GM18907 (cell line): ENCODE measurements at regions not wholly inside any gene's neighbourhood (a gene's known extent, or its start where the extent isn't known, plus 50 kb on each side); places are given as distances from the start of the nearest gene placed in this dataset.
"Not testable (repeated sequence)": the region's sequence is repeated elsewhere in the genome, so short reads cannot be mapped to it uniquely, and the experiment has no call there.

Experiments used
- ATAC-seq: cut with Tn5 transposase; IDR thresholded peaks from one replicate; pipeline ENCODE4 v1.9.1; 2021; ENCODE audit warnings: mild to moderate bottlenecking, moderate library complexity; ENCODE audit not compliant: unreplicated experiment

GRCh38 chr2:14448340-14448739 is 184.2 kb upstream of the LRATD1 start:
- ATAC-seq = no peak

DNA sequence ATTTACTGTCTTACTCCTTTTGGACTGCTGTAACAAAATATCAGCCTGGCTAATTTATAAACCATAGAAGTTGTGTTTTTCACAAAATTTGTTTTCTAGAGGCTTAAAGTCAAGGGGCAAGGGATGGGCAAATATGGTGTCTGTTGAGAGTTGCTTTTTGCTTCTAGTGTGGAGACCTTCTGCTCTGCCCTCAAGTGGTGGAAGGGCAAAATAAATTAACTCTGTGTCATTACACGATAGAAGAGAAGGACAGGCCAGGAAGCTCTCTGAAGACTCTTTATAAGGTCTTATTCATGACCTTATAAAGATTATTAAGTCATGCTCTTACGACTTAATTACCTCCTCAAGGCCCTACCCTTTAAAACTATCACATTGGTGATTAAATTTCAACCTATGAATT is 181.2 kb upstream of the LRATD1 start:
- ATAC-seq = no peak

DNA sequence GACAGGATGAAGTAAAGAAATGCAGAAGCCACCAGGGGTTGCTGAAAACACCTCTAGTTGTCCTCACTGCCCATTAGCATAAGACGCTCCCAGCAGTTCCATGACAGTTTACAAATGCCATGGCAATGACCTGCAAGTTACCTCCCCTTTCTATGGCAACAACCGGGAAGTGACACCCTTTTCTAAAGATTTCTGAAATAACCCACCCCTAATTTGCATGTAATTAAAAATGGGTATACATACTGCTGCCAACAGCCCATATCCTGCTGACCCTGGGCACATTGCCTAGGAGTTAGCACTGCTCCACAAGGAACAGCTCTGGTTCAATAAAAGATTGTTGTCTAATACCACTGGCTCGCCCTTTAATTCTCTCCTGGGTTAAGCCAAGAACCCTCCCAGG is 178.3 kb upstream of the LRATD1 start:
- no peak for ATAC-seq

DNA sequence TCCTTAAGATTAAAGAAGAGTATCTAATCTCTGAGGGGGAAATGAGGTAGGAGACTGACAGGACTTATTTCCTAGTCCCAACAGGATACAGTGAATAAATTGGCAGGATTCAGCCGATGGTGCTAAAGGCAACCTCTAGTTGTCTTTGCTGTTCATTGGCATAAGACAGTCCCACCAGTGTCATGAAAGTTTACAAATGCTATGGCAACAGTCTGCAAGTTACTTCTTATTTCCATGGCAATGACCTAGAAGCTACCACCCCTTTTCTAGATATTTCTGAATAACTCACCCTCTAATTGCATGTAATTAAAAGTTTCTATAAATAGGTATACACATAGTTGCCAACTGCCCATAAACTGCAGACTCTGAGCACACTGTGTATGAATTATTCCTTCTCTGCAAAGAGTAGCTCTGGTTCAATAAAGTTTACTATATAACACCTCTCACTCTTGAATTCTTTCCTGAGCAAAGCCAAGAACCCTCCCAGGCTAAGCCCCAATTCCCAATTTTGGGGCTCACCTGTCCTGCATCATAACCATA is 172.7 kb upstream of the LRATD1 start:
- ATAC-seq = no peak

GRCh38 chr2:14475994-14476393 is 156.5 kb upstream of the LRATD1 start:
- no peak for ATAC-seq

- ATAC-seq = no peak
These were observed 153.0 kb upstream of the LRATD1 start for GRCh38 chr2:14479486-14479885.

GRCh38 chr2:14480120-14480519 is 152.4 kb upstream of the LRATD1 start:
- no peak for ATAC-seq

DNA sequence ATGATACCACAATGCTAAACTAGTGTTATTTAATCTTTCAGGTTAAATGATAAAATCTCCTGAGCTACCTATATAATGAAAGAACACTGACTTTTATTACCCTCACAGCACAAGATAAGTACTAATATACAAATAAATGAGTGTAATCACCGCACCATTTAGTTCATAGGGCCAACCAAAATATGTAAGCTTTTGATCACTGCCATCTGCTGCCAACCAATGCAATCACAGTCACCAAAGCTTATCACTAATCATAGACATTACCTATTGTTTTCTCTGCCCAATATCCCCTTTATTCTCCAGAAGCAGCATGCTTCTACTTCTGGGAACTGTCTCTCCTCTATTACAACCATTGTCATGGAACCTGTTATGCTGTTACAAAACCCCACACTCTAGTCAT is 151.6 kb upstream of the LRATD1 start:
- ATAC-seq = no peak

- ATAC-seq = no peak
These were observed 139.5 kb upstream of the LRATD1 start for GRCh38 chr2:14492920-14493503.

- ATAC-seq = no peak
These were observed 137.8 kb upstream of the LRATD1 start for GRCh38 chr2:14494759-14495158.

DNA sequence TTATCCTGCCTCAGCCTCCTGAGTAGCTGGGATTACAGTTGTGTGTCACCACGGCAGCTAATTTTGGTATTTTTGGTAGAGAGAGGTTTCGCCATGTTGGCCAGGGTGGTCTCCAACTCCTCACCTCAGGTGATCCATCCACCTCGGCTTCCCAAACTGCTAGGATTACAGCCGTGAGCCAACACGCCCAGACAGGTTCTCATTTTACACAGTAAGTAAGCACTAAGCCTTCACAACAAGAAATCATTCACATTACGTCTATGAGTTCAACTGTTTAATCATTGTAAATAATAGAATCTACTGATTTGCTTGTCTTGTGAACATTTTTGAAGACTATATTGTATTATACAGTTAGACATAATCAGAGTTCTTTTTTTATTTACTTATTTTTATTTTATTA is 131.5 kb upstream of the LRATD1 start:
- no peak for ATAC-seq

DNA sequence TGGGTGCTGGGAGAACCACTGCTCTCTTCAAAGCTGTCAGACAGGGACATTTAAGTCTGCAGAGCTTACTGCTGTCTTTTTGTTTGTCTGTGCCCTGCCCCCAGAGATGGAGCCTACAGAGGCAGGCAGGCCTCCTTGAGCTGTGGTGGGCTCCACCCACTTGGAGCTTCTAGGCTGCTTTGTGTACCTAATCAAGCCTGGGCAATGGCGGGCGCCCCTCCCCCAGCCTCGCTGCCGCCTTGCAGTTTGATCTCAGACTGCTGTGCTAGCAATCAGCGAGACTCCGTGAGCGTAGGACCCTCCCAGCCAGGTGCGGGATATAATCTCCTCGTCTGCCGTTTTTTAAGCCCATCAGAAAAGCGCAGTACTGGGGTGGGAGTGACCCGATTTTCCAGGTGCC is 125.6 kb upstream of the LRATD1 start:
- ATAC-seq = not testable (repeated sequence)

DNA sequence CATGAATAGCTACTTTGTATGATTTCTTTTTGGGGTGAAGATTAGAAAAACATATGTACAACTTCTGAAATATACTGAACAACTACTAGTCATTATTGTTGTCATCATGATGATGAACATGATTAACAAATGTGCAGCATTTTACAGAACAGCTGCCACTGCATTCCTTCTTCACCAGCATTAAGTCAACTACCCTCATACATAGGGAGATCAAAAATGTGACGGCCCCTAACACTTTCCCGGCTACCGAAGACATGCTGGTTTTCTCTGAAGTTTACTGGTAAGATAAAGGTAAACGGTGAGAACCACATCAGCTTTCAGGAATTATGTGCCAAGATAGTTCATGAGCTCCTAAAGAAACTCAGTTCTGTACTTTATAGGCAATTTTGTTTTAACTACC is 121.0 kb upstream of the LRATD1 start:
- ATAC-seq = no peak

DNA sequence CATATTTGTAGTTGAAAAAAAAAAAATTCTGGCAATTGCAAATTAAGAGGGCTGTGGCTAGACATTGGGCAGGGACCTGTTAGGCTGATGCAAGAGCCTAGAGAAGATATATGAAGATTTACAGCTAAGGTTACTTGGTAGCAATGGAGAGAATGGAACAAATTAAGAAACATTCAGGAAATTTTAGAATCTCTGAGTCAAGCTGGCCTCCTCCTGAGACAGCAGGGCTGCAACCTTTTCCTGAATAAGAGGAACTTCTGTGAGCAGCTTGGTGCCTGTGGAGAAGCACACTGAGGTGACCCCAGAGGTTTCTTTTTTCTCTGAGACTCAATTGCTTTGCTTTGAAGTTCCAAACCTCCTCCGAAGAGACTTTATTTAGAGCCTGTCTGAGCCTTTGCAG is 118.6 kb upstream of the LRATD1 start:
- ATAC-seq = no peak

GRCh38 chr2:14516844-14517243 is 115.7 kb upstream of the LRATD1 start:
- no peak for ATAC-seq

DNA sequence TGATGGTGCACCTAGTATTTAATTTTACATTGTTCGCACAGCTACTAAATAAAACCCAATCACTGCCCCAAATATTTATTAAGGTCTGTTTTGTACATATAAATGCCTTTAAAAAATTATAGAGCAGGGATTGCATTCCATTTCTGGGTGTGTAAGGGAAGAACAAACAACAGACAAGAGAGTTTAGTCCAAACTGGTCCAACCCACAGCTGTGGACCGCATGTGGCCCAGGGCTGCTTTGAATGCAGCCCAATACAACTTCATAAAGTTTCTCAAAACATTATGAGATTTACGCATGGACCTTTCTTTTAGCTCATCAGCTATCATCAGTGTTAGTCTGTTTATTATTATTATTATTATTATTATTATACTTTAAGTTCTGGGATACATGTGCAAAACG is 114.8 kb upstream of the LRATD1 start:
- no peak for ATAC-seq

GRCh38 chr2:14520385-14520945 is 112.1 kb upstream of the LRATD1 start:
- ATAC-seq = no peak

DNA sequence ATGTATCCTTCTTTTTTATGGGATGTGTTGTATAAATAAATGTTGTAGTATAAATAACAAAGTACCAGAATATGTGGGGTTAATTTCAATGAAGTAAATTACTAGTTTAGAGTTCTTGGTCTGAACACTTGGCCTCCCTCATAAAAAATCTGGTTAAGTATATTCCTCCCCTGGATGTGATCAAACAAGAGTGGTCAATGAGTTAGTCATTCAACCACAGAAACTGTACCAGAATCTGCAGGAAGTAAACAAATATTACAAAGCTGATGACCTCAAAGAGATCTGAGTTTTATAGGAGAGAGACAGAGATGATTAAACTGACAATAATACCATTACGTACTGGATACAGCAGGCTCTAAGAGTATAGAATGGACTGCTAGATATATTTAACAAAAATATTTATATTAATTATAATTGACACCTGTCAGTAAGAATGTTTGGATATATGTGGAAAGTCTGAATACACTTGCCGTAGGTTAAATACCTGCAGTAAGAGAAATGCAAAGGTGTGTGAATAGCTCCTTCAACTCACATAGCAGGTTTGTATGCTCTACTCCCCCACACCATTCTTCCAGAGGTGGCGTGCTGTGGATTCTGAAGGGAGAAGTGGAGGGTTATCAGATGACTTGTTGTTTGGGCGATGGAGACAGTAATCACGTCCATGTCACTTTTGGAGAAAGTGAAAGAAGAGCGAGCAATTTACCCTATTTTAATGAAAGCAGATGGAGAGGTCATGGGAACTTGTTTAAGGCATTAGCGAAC is 108.3 kb upstream of the LRATD1 start:
- ATAC-seq = no peak

DNA sequence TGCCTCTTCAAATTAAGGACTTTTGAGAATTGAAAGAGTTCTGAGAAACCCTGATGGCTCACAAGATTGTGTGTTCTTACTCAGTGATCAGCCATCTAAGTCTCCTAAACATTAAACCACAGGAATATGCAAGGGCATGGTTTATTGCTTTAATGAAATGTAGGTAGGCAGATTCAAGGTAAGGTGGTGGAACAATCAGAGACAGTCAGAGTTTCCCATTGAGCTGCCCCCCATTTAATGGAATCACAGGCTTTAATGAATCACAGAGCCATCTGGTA is 107.8 kb upstream of the LRATD1 start:
- ATAC-seq = no peak

GRCh38 chr2:14530506-14530905 is 102.0 kb upstream of the LRATD1 start:
- no peak for ATAC-seq

GRCh38 chr2:14533131-14533757 is 99.3 kb upstream of the LRATD1 start:
- ATAC-seq = no peak

DNA sequence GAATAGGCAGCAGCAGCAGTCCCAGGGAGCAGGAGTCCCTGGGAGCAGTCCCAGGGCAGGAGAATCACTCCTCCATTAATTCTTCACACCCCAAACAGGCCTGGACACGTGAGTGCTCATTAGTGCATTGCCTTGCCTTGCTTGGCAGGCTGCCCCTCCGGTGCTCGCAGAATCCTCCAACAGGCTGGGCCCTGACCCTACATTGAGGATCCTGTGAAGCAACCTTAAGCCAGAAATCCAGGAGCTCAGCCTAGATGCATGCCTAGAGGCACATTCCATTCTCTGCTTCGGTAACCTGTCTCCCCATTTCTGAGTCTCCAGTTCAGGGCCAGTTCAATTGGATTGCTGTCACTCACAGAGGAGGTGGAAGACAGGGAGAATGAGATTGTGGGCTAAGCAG is 97.4 kb upstream of the LRATD1 start:
- no peak for ATAC-seq
